HepG2 (cell line): ENCODE measurements at regions not wholly inside any gene's neighbourhood (a gene's known extent, or its start where the extent isn't known, plus 50 kb on each side); places are given as distances from the start of the nearest gene placed in this dataset.

Experiments
- ATAC-seq: fragments of 200-7000 bp; cut with Tn5 transposase; 3 replicates; pipeline ENCODE4 v1.9.1; 2020; ENCODE audit warnings: mild to moderate bottlenecking, moderate library complexity
- BruUV-seq: library from RNA; stranded (reverse); fragments of 400-500 nt; replicated peaks from 2 replicates; lab custom pipeline; 2021; lab: Mats Ljungman, UMichigan
- CTCF ChIA-PET: fragments of 300-600 bp; formaldehyde crosslinking; extraction: SDS; loops from one replicate; lab custom pipeline; 2021; ENCODE audit warnings: low total read pairs, inconsistent platforms, low intra/inter-chr PET ratio; lab: Yijun Ruan, JAX
- POLR2A ChIA-PET: fragments of 350-600 bp; sonication (Branson Sonifier 250); formaldehyde crosslinking; loops from one replicate; lab custom pipeline; 2020; ENCODE audit warnings: antibody characterized with exemption, inconsistent platforms; lab: Yijun Ruan, JAX
- DNase-seq: peaks from one replicate; pipeline ENCODE4 v3.0.0-alpha.2; 2015; ENCODE audit warnings: low spot score
- FAIRE-seq: peaks from 3 replicates; lab custom pipeline; 2011; peaks lifted over from hg19 to GRCh38; lab: Jason Lieb, UNC
- H2AFZ ChIP-seq: one replicate; pipeline ENCODE4 v1.6.1; 2011; ENCODE audit warnings: low read length, inconsistent platforms
- H3K27ac ChIP-seq: fragments of 300-600 bp; 3 replicates; pipeline ENCODE4 v1.8.0; 2011; ENCODE audit warnings: mixed run types, mild to moderate bottlenecking, mixed read lengths, low read length, inconsistent platforms; ENCODE audit not compliant: insufficient read depth; ENCODE audit errors: extremely low read length
- H3K27me3 ChIP-seq, 2 experiments: fragments of 200-600 bp in 1 of 2; 2 replicates in 1 of 2; 3 replicates in 1 of 2; pipeline versions ENCODE4 v1.6.0 to v1.8.0; 2011; ENCODE audit warnings: low read length in 2 of 2, mild to moderate bottlenecking in 2 of 2, moderate library complexity in 2 of 2, inconsistent platforms in 1 of 2; ENCODE audit not compliant: insufficient read depth in 2 of 2, control insufficient read depth in 1 of 2
- H3K36me3 ChIP-seq, 2 experiments: fragments of 200-600 bp in 1 of 2; replicated peaks in 1 of 2; 2 replicates in 1 of 2; 3 replicates in 1 of 2; pipeline versions ENCODE4 v1.5.1 to v1.8.0; 2011; ENCODE audit warnings: low read length in 2 of 2, inconsistent platforms in 1 of 2; ENCODE audit not compliant: insufficient read depth in 2 of 2, control insufficient read depth in 1 of 2
- H3K4me1 ChIP-seq: 2 replicates; pipeline ENCODE4 v1.5.1; 2012; ENCODE audit warnings: low read length, inconsistent platforms; ENCODE audit not compliant: insufficient read depth
- H3K4me2 ChIP-seq: 2 replicates; pipeline ENCODE4 v1.6.0; 2011; ENCODE audit warnings: low read depth, low read length, inconsistent platforms
- H3K4me3 ChIP-seq, 3 experiments: fragments of 200-600 bp in 1 of 3; sonication (generic), shearing (Covaris generic) in 1 of 3; replicated peaks in 1 of 3; 2 replicates each; pipeline ENCODE4 v1.5.1; 2011 to 2016; ENCODE audit warnings: low read length in 3 of 3, inconsistent platforms in 2 of 3, low read depth in 2 of 3, mild to moderate bottlenecking in 2 of 3, control low read depth in 1 of 3, mixed read lengths in 1 of 3; ENCODE audit not compliant: insufficient read depth in 1 of 3
- H3K79me2 ChIP-seq: one replicate; pipeline ENCODE4 v1.6.1; 2011; ENCODE audit warnings: low read length, inconsistent platforms; ENCODE audit not compliant: insufficient read depth
- H3K9ac ChIP-seq: 2 replicates; pipeline ENCODE4 v1.6.0; 2011; ENCODE audit warnings: mild to moderate bottlenecking, low read depth, low read length, inconsistent platforms; ENCODE audit not compliant: insufficient read depth
- H3K9me3 ChIP-seq: 2 replicates; pipeline ENCODE4 v1.5.1; 2012; ENCODE audit warnings: mild to moderate bottlenecking, low read length
- H4K20me1 ChIP-seq: 2 replicates; pipeline ENCODE4 v1.6.0; 2011; ENCODE audit warnings: inconsistent platforms, mild to moderate bottlenecking, low read length, moderate library complexity; ENCODE audit not compliant: insufficient read depth
- KDM3A ChIP-seq: IDR thresholded peaks from 2 replicates; pipeline ENCODE4 v1.6.1; 2018; ENCODE audit warnings: low read depth, missing compliant biosample characterization
- MAFK ChIP-seq, 2 experiments: IDR thresholded peaks in 1 of 2; conservative IDR thresholded peaks in 1 of 2; 2 replicates each; pipeline ENCODE4 v1.6.1; 2011; ENCODE audit warnings: improper control_type of control experiment in 2 of 2, low read length in 2 of 2
- NCOA5 ChIP-seq: sonication (generic); formaldehyde crosslinking; IDR thresholded peaks from 2 replicates; pipeline ENCODE4 v1.4.0; 2020; ENCODE audit warnings: missing genetic modification reagents
- NFE2L2 ChIP-seq: fragments of 150-350 bp; IDR thresholded peaks from 2 replicates; pipeline ENCODE4 v1.6.1; 2014; ENCODE audit warnings: low read length
- NR2F1 ChIP-seq, 2 experiments: fragments of 450-650 bp in 1 of 2; formaldehyde crosslinking in 1 of 2; IDR thresholded peaks; 2 replicates each; pipeline versions ENCODE4 v1.5.0 to v1.6.1; 2016 to 2020; ENCODE audit warnings: mild to moderate bottlenecking in 1 of 2, missing compliant biosample characterization in 1 of 2, missing genetic modification reagents in 1 of 2, moderate library complexity in 1 of 2
- PCBP1 ChIP-seq: fragments of 200-400 bp; formaldehyde crosslinking; IDR thresholded peaks from 2 replicates; pipeline ENCODE4 v1.6.1; 2017; ENCODE audit warnings: mild to moderate bottlenecking, low read depth, low read length, borderline replicate concordance
- SRSF4 ChIP-seq: fragments of 200-400 bp; formaldehyde crosslinking; IDR thresholded peaks from one replicate; pipeline ENCODE4 v1.6.1; 2018; ENCODE audit warnings: mild to moderate bottlenecking, low read depth, low read length, moderate library complexity; ENCODE audit not compliant: poor library complexity, severe bottlenecking
- ZNF232 ChIP-seq: sonication (generic); formaldehyde crosslinking; IDR thresholded peaks from 2 replicates; pipeline ENCODE4 v1.4.0; 2020; ENCODE audit warnings: missing genetic modification reagents, borderline replicate concordance
- ZNF451 ChIP-seq: sonication (generic); formaldehyde crosslinking; IDR thresholded peaks from 2 replicates; pipeline ENCODE4 v1.5.0; 2020; ENCODE audit warnings: mild to moderate bottlenecking, missing genetic modification reagents
- ZNF501 ChIP-seq: sonication (generic); formaldehyde crosslinking; IDR thresholded peaks from 2 replicates; pipeline ENCODE4 v1.5.1; 2020; ENCODE audit warnings: mild to moderate bottlenecking, moderate library complexity, missing genetic modification reagents
- ZNF557 ChIP-seq: sonication (generic); formaldehyde crosslinking; IDR thresholded peaks from 2 replicates; pipeline ENCODE4 v1.4.0; 2020; ENCODE audit warnings: missing genetic modification reagents
- ZNF614 ChIP-seq: IDR thresholded peaks from 2 replicates; pipeline ENCODE4 v1.6.1; 2018; ENCODE audit warnings: missing biosample characterization, missing genetic modification reagents, inconsistent platforms, borderline replicate concordance
- ZSCAN31 ChIP-seq: sonication (generic); formaldehyde crosslinking; IDR thresholded peaks from 2 replicates; pipeline ENCODE4 v1.5.0; 2020; ENCODE audit warnings: low read depth, mild to moderate bottlenecking, missing genetic modification reagents
- in situ Hi-C: cut with HindIII; loops from 2 replicates; pipeline ENCODE4 v1.10.0; 2017; ENCODE audit warnings: low pct_unique_long_range_greater_than_20kb; ENCODE audit not compliant: extremely low pct_ligation_motif_present
- intact Hi-C: fragments of 100-400 bp; cut with micrococcal nuclease; formaldehyde crosslinking; loops from one replicate; pipeline ENCODE4 v1.10.0; 2022; ENCODE audit not compliant: unreplicated experiment
- TF ChIP-seq, protein P1 (sequence below): sonication (generic); formaldehyde crosslinking; IDR thresholded peaks from 2 replicates; pipeline ENCODE4 v1.4.0; 2020; ENCODE audit warnings: missing genetic modification reagents
- TF ChIP-seq, protein P2 (sequence below): sonication (generic); formaldehyde crosslinking; IDR thresholded peaks from 2 replicates; pipeline ENCODE4 v1.4.0; 2020; ENCODE audit warnings: missing genetic modification reagents, borderline replicate concordance
- TF ChIP-seq, protein P3 (sequence below): sonication (generic); formaldehyde crosslinking; IDR thresholded peaks from 2 replicates; pipeline ENCODE4 v1.5.1; 2020; ENCODE audit warnings: mild to moderate bottlenecking, missing genetic modification reagents, borderline replicate concordance

DNA sequence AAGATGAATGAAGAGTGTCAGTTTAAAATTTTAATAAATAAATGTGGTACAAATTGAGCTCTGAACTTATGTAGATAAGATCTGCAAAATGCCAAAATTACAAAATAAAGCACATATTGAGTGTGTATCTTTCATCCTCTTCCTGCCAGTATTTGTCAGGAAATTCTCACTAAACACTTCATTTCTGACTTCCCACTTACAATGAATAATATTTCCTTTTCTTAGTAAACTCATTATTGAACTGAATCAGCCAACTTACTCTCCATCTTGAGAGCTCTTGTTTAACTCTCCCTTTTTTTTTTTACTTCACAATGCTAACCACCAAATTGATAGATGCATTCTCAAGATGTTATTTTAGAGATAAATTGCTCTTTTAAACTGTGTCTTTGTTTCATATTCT is 1230.2 kb downstream of the JRKL start (continued):
- TF ChIP-seq ZNF451: no peak

GRCh38 chr11:97621282-97621681 is 1231.5 kb downstream of the JRKL start:
- ChIA-PET POLR2A (no interaction called here), CTCF (no interaction called here)
- Histone ChIP-seq H3K36me3 (no peaks in the 10 kb centered on the region), H2AFZ (no peak overlapping the region), H3K4me2 (no peak overlapping the region), H3K4me1 (no peaks in the 10 kb centered on the region), H3K4me3 (no peak overlapping the region), H4K20me1 (no peaks in the 10 kb centered on the region), H3K79me2 (no peaks in the 10 kb centered on the region), H3K27ac (no peak overlapping the region), H3K27me3 (no peaks in the 10 kb centered on the region), H3K9ac (no peak overlapping the region), H3K9me3 (peaks cover 20% of the 10 kb centered on the region)
- ATAC-seq (no peak), FAIRE-seq (no peak), DNase-seq (no peak)
- in situ Hi-C loops: no loop called here
- BruUV-seq: no TSS peak
- intact Hi-C loops: no loop called here
- TF ChIP-seq ZNF232: no peak
- no peak for TF ChIP-seq ZNF557
- TF ChIP-seq KDM3A (CRISPR knock-in tag): no peak
- TF ChIP-seq SRSF4: no peak
- no peak for TF ChIP-seq NCOA5 (CRISPR knock-in tag)
- TF ChIP-seq PCBP1: no peak
- TF ChIP-seq, protein P1, sequence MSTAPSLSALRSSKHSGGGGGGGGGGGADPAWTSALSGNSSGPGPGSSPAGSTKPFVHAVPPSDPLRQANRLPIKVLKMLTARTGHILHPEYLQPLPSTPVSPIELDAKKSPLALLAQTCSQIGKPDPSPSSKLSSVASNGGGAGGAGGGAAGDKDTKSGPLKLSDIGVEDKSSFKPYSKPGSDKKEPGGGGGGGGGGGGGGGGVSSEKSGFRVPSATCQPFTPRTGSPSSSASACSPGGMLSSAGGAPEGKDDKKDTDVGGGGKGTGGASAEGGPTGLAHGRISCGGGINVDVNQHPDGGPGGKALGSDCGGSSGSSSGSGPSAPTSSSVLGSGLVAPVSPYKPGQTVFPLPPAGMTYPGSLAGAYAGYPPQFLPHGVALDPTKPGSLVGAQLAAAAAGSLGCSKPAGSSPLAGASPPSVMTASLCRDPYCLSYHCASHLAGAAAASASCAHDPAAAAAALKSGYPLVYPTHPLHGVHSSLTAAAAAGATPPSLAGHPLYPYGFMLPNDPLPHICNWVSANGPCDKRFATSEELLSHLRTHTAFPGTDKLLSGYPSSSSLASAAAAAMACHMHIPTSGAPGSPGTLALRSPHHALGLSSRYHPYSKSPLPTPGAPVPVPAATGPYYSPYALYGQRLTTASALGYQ: no peak
- TF ChIP-seq, protein P2, sequence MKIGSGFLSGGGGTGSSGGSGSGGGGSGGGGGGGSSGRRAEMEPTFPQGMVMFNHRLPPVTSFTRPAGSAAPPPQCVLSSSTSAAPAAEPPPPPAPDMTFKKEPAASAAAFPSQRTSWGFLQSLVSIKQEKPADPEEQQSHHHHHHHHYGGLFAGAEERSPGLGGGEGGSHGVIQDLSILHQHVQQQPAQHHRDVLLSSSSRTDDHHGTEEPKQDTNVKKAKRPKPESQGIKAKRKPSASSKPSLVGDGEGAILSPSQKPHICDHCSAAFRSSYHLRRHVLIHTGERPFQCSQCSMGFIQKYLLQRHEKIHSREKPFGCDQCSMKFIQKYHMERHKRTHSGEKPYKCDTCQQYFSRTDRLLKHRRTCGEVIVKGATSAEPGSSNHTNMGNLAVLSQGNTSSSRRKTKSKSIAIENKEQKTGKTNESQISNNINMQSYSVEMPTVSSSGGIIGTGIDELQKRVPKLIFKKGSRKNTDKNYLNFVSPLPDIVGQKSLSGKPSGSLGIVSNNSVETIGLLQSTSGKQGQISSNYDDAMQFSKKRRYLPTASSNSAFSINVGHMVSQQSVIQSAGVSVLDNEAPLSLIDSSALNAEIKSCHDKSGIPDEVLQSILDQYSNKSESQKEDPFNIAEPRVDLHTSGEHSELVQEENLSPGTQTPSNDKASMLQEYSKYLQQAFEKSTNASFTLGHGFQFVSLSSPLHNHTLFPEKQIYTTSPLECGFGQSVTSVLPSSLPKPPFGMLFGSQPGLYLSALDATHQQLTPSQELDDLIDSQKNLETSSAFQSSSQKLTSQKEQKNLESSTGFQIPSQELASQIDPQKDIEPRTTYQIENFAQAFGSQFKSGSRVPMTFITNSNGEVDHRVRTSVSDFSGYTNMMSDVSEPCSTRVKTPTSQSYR (CRISPR knock-in tag): no peak
- no peak for TF ChIP-seq ZNF501 (CRISPR knock-in tag)
- TF ChIP-seq NFE2L2: 0 out of 2 replicates have a peak, but pooled peaks have one; percentile 24
- TF ChIP-seq NR2F1 (CRISPR knock-in tag; IDR thresholded peaks at IDR 0.05): no peak
- TF ChIP-seq, protein P3, sequence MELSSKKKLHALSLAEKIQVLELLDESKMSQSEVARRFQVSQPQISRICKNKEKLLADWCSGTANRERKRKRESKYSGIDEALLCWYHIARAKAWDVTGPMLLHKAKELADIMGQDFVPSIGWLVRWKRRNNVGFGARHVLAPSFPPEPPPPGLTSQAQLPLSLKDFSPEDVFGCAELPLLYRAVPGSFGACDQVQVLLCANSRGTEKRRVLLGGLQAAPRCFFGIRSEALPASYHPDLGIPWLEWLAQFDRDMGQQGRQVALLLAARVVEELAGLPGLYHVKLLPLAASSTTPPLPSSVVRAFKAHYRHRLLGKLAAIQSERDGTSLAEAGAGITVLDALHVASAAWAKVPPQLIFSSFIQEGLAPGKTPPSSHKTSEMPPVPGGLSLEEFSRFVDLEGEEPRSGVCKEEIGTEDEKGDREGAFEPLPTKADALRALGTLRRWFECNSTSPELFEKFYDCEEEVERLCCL (CRISPR knock-in tag): no peak
- TF ChIP-seq ZNF614: no peak
- no peak for TF ChIP-seq ZSCAN31 (CRISPR knock-in tag)
- peak in 1 of 2 experiments; percentile 55; a peak in 3 of 4 replicates for TF ChIP-seq MAFK (conservative IDR thresholded peaks at IDR 0.05 in 1 of 2, IDR thresholded peaks at IDR 0.05 in 1 of 2; ENCODE audit: low read length in 2 of 2)
